SK-N-SH treated with all-trans-retinoic acid at 6 μM for 48 hours (cell line): ENCODE measurements at regions not wholly inside any gene's neighbourhood (a gene's known extent, or its start where the extent isn't known, plus 50 kb on each side); places are given as distances from the start of the nearest gene placed in this dataset.

Experiments
- ARNTL ChIP-seq: fragments of 450-650 bp; formaldehyde crosslinking; IDR thresholded peaks from 2 replicates; pipeline ENCODE4 v1.5.0; 2020; ENCODE audit warnings: low read depth, mild to moderate bottlenecking, moderate library complexity, borderline replicate concordance
- CSDC2 ChIP-seq: fragments of 250-450 bp; sonication (Bioruptor Pico); IDR thresholded peaks from 2 replicates; pipeline ENCODE4 v1.5.0; 2020; ENCODE audit warnings: mild to moderate bottlenecking, moderate library complexity
- GLIS3 ChIP-seq: fragments of 250-450 bp; sonication (Bioruptor Pico); IDR thresholded peaks from 2 replicates; pipeline ENCODE4 v1.5.0; 2020; ENCODE audit warnings: mild to moderate bottlenecking, moderate library complexity
- ISL1 ChIP-seq: fragments of 250-450 bp; sonication (Bioruptor Pico); IDR thresholded peaks from 2 replicates; pipeline ENCODE4 v2.1.2; 2022; ENCODE audit warnings: mild to moderate bottlenecking, moderate library complexity
- OSR1 ChIP-seq: fragments of 250-450 bp; sonication (Bioruptor Pico); IDR thresholded peaks from 2 replicates; pipeline ENCODE4 v1.8.0; 2022; ENCODE audit warnings: moderate library complexity, mild to moderate bottlenecking, inconsistent platforms
- RARB ChIP-seq: fragments of 250-450 bp; sonication (Bioruptor Pico); IDR thresholded peaks from 2 replicates; pipeline ENCODE4 v1.8.0; 2021; ENCODE audit warnings: mild to moderate bottlenecking, moderate library complexity
- TOX ChIP-seq: fragments of 250-450 bp; sonication (Bioruptor Pico); IDR thresholded peaks from 2 replicates; pipeline ENCODE4 v1.8.0; 2021; ENCODE audit warnings: mild to moderate bottlenecking, moderate library complexity, borderline replicate concordance
- ZFP3 ChIP-seq: fragments of 250-450 bp; sonication (Bioruptor Pico); IDR thresholded peaks from 2 replicates; pipeline ENCODE4 v1.5.0; 2020; ENCODE audit warnings: mild to moderate bottlenecking, moderate library complexity
- ZFP30 ChIP-seq: fragments of 450-650 bp; formaldehyde crosslinking; IDR thresholded peaks from 2 replicates; pipeline ENCODE4 v1.5.0; 2022; ENCODE audit warnings: mild to moderate bottlenecking, moderate library complexity
- ZNF8 ChIP-seq: fragments of 450-650 bp; formaldehyde crosslinking; IDR thresholded peaks from 2 replicates; pipeline ENCODE4 v1.5.0; 2020; ENCODE audit warnings: mild to moderate bottlenecking, moderate library complexity
- TF ChIP-seq, protein P1 (sequence below): fragments of 250-450 bp; sonication (Bioruptor Pico); IDR thresholded peaks from 2 replicates; pipeline ENCODE4 v1.8.0; 2021; ENCODE audit warnings: low read depth, mild to moderate bottlenecking, moderate library complexity, borderline replicate concordance
- TF ChIP-seq, protein P2 (sequence below): fragments of 250-450 bp; sonication (Bioruptor Pico); IDR thresholded peaks from 2 replicates; pipeline ENCODE4 v1.8.0; 2020; ENCODE audit warnings: mild to moderate bottlenecking, moderate library complexity, borderline replicate concordance
- TF ChIP-seq, protein P3 (sequence below): fragments of 250-450 bp; sonication (Bioruptor Pico); IDR thresholded peaks from 2 replicates; pipeline ENCODE4 v1.5.1; 2020; ENCODE audit warnings: low read depth, mild to moderate bottlenecking, moderate library complexity
- TF ChIP-seq, protein P4 (sequence below): fragments of 250-450 bp; sonication (Bioruptor Pico); IDR thresholded peaks from 2 replicates; pipeline ENCODE4 v1.5.0; 2020; ENCODE audit warnings: mild to moderate bottlenecking, moderate library complexity

DNA sequence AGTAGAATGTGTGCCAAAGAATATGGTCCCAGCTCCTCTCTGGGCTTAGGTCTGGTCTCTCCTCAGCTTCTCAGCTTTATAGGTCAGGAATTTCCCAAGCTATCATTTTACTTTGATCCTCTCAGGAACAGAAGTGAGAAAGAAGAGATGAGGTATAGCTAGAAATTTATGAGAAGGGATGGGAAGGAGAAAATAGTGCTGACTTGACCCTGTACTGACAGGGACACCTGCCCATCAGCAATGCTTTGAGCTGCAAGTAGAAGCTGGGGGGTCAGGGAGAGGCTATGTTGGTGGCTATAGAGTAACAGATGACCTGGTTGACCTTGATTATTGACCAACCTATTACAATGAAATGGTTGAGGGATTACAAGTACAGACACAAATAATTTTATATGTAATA, 75.0 kb downstream of the XCL2 start:
- TF ChIP-seq, protein P1, sequence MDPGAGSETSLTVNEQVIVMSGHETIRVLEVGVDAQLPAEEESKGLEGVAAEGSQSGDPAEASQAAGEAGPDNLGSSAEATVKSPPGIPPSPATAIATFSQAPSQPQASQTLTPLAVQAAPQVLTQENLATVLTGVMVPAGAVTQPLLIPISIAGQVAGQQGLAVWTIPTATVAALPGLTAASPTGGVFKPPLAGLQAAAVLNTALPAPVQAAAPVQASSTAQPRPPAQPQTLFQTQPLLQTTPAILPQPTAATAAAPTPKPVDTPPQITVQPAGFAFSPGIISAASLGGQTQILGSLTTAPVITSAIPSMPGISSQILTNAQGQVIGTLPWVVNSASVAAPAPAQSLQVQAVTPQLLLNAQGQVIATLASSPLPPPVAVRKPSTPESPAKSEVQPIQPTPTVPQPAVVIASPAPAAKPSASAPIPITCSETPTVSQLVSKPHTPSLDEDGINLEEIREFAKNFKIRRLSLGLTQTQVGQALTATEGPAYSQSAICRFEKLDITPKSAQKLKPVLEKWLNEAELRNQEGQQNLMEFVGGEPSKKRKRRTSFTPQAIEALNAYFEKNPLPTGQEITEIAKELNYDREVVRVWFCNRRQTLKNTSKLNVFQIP: no peak
- TF ChIP-seq TOX (CRISPR knock-in tag) (no peak), RARB (CRISPR knock-in tag) (no peak), ZFP30 (CRISPR knock-in tag) (no peak), GLIS3 (CRISPR knock-in tag) (no peak), ARNTL (CRISPR knock-in tag) (no peak), OSR1 (no peak), ISL1 (CRISPR knock-in tag) (no peak), ZFP3 (CRISPR knock-in tag) (no peak), CSDC2 (CRISPR knock-in tag) (no peak), ZNF8 (CRISPR knock-in tag) (no peak)
- TF ChIP-seq, protein P2, sequence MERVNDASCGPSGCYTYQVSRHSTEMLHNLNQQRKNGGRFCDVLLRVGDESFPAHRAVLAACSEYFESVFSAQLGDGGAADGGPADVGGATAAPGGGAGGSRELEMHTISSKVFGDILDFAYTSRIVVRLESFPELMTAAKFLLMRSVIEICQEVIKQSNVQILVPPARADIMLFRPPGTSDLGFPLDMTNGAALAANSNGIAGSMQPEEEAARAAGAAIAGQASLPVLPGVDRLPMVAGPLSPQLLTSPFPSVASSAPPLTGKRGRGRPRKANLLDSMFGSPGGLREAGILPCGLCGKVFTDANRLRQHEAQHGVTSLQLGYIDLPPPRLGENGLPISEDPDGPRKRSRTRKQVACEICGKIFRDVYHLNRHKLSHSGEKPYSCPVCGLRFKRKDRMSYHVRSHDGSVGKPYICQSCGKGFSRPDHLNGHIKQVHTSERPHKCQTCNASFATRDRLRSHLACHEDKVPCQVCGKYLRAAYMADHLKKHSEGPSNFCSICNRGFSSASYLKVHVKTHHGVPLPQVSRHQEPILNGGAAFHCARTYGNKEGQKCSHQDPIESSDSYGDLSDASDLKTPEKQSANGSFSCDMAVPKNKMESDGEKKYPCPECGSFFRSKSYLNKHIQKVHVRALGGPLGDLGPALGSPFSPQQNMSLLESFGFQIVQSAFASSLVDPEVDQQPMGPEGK (CRISPR knock-in tag): no peak
- TF ChIP-seq, protein P3, sequence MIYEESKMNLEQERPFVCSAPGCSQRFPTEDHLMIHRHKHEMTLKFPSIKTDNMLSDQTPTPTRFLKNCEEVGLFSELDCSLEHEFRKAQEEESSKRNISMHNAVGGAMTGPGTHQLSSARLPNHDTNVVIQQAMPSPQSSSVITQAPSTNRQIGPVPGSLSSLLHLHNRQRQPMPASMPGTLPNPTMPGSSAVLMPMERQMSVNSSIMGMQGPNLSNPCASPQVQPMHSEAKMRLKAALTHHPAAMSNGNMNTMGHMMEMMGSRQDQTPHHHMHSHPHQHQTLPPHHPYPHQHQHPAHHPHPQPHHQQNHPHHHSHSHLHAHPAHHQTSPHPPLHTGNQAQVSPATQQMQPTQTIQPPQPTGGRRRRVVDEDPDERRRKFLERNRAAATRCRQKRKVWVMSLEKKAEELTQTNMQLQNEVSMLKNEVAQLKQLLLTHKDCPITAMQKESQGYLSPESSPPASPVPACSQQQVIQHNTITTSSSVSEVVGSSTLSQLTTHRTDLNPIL (CRISPR knock-in tag): no peak
- TF ChIP-seq, protein P4, sequence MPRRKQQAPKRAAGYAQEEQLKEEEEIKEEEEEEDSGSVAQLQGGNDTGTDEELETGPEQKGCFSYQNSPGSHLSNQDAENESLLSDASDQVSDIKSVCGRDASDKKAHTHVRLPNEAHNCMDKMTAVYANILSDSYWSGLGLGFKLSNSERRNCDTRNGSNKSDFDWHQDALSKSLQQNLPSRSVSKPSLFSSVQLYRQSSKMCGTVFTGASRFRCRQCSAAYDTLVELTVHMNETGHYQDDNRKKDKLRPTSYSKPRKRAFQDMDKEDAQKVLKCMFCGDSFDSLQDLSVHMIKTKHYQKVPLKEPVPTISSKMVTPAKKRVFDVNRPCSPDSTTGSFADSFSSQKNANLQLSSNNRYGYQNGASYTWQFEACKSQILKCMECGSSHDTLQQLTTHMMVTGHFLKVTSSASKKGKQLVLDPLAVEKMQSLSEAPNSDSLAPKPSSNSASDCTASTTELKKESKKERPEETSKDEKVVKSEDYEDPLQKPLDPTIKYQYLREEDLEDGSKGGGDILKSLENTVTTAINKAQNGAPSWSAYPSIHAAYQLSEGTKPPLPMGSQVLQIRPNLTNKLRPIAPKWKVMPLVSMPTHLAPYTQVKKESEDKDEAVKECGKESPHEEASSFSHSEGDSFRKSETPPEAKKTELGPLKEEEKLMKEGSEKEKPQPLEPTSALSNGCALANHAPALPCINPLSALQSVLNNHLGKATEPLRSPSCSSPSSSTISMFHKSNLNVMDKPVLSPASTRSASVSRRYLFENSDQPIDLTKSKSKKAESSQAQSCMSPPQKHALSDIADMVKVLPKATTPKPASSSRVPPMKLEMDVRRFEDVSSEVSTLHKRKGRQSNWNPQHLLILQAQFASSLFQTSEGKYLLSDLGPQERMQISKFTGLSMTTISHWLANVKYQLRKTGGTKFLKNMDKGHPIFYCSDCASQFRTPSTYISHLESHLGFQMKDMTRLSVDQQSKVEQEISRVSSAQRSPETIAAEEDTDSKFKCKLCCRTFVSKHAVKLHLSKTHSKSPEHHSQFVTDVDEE (CRISPR knock-in tag): no peak
